B cell (primary cell): ENCODE measurements at regions not wholly inside any gene's neighbourhood (a gene's known extent, or its start where the extent isn't known, plus 50 kb on each side); places are given as distances from the start of the nearest gene placed in this dataset.

Source experiments
- CTCF ChIP-seq: fragments of 200-600 bp; IDR thresholded peaks from one replicate; pipeline ENCODE4 v1.8.0; 2022; ENCODE audit warnings: antibody characterized with exemption, mild to moderate bottlenecking
- EZH2 ChIP-seq: IDR thresholded peaks from 2 replicates; pipeline ENCODE4 v1.6.1; 2012; ENCODE audit warnings: borderline replicate concordance, low read depth, mild to moderate bottlenecking, moderate library complexity, low read length; ENCODE audit not compliant: insufficient read depth, poor library complexity, severe bottlenecking

GRCh38 chr1:38581396-38581795 lies 278.2 kb downstream of the RRAGC start:
- TF ChIP-seq CTCF (no peak), EZH2 (no peak)
